Tibial nerve (tissue), 3 donors: ENCODE measurements at regions not wholly inside any gene's neighbourhood (a gene's known extent, or its start where the extent isn't known, plus 50 kb on each side); places are given as distances from the start of the nearest gene placed in this dataset.
"Not testable (repeated sequence)": the region's sequence is repeated elsewhere in the genome, so short reads cannot be mapped to it uniquely, and the experiment has no call there.

Source experiments
- POLR2A ChIP-seq, 2 donors: fragments of 450-650 bp; IDR thresholded peaks; one replicate each; pipeline ENCODE4 v1.6.1; 2017; ENCODE audit warnings: antibody characterized with exemption in 2 of 2, mild to moderate bottlenecking in 2 of 2, moderate library complexity in 2 of 2
- TF ChIP-seq, protein P1 (sequence below), 5 experiments: fragments of 200-600 bp in 3 of 5; fragments of 450-650 bp in 2 of 5; sonication (generic) in 3 of 5; IDR thresholded peaks; one replicate each; pipeline ENCODE4 v1.5.1; 2016 to 2019; ENCODE audit warnings: antibody characterized with exemption in 5 of 5, mild to moderate bottlenecking in 3 of 5, moderate library complexity in 2 of 5

DNA sequence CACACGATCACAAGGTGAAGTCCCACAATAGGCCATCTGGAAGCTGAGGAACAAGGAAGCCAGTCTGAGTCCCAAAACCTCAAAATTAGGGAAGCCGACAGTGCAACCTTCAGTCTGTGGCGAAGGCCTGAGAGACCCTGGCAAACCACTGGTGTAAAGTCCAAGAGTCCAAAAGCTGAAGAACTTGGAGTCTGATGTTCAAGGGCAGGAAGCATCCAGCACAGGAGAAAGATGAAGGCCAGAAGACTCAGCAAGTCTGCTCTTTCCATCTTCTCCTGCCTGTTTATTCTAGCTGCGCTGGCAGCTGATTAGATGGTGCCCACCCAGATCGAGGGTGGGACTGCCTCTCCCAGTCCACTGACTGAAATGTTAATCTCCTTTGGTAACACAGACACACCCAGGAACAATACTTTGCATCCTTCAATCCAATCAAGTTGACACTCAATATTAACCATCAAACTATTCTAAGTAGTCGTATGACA is 112.3 kb downstream of the MYCN start:
- TF ChIP-seq, protein P1, sequence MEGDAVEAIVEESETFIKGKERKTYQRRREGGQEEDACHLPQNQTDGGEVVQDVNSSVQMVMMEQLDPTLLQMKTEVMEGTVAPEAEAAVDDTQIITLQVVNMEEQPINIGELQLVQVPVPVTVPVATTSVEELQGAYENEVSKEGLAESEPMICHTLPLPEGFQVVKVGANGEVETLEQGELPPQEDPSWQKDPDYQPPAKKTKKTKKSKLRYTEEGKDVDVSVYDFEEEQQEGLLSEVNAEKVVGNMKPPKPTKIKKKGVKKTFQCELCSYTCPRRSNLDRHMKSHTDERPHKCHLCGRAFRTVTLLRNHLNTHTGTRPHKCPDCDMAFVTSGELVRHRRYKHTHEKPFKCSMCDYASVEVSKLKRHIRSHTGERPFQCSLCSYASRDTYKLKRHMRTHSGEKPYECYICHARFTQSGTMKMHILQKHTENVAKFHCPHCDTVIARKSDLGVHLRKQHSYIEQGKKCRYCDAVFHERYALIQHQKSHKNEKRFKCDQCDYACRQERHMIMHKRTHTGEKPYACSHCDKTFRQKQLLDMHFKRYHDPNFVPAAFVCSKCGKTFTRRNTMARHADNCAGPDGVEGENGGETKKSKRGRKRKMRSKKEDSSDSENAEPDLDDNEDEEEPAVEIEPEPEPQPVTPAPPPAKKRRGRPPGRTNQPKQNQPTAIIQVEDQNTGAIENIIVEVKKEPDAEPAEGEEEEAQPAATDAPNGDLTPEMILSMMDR (IDR thresholded peaks at IDR 0.05) = not testable (repeated sequence)
- not testable (repeated sequence) for TF ChIP-seq POLR2A (IDR thresholded peaks at IDR 0.05)
